HUES48 (cell line): ENCODE measurements at regions not wholly inside any gene's neighbourhood (a gene's known extent, or its start where the extent isn't known, plus 50 kb on each side); places are given as distances from the start of the nearest gene placed in this dataset.
"Not testable (repeated sequence)": the region's sequence is repeated elsewhere in the genome, so short reads cannot be mapped to it uniquely, and the experiment has no call there.

ENCODE experiments used
- H3K27ac ChIP-seq: one replicate; pipeline ENCODE4 v1.7.0; 2013; ENCODE audit warnings: low read depth, low read length, inconsistent platforms
- H3K27me3 ChIP-seq: 2 replicates; pipeline ENCODE4 v1.6.1; 2013; ENCODE audit warnings: mild to moderate bottlenecking, low read length; ENCODE audit not compliant: control insufficient read depth, insufficient read depth
- H3K36me3 ChIP-seq: 2 replicates; pipeline ENCODE4 v1.6.1; 2013; ENCODE audit warnings: low read length; ENCODE audit not compliant: control insufficient read depth, insufficient read depth
- H3K4me1 ChIP-seq: 2 replicates; pipeline ENCODE4 v1.6.1; 2013; ENCODE audit warnings: mild to moderate bottlenecking, low read length; ENCODE audit not compliant: control insufficient read depth, insufficient read depth
- H3K4me3 ChIP-seq: 2 replicates; pipeline ENCODE4 v1.5.1; 2013; ENCODE audit warnings: mild to moderate bottlenecking, low read depth, low read length
- H3K9ac ChIP-seq: 2 replicates; pipeline ENCODE4 v1.6.1; 2013; ENCODE audit warnings: mild to moderate bottlenecking, low read depth, low read length, moderate library complexity
- H3K9me3 ChIP-seq: 2 replicates; pipeline ENCODE4 v1.6.1; 2013; ENCODE audit warnings: low read length; ENCODE audit not compliant: control insufficient read depth, insufficient read depth

- no peaks in the 10 kb centered on the region for H3K27me3 ChIP-seq
- no peaks in the 10 kb centered on the region for H3K36me3 ChIP-seq
- H3K27ac ChIP-seq = no peak overlapping the region
- peaks cover 9% of the 10 kb centered on the region; the same call in 1 of the 2 replicates for H3K9me3 ChIP-seq
- no peaks in the 10 kb centered on the region for H3K4me1 ChIP-seq
- no peak overlapping the region for H3K4me3 ChIP-seq
- no peak overlapping the region for H3K9ac ChIP-seq
These were observed 68.9 kb downstream of the CYP26B1 start for GRCh38 chr2:72078773-72079172.

GRCh38 chr2:72077702-72078169 lies 69.9 kb downstream of the CYP26B1 start:
- Histone ChIP-seq H3K4me3 (no peak overlapping the region), H3K4me1 (no peaks in the 10 kb centered on the region), H3K27ac (no peak overlapping the region), H3K9me3 (peaks cover 13% of the 10 kb centered on the region; the same call in 1 of the 2 replicates), H3K27me3 (no peaks in the 10 kb centered on the region), H3K36me3 (no peaks in the 10 kb centered on the region), H3K9ac (no peak overlapping the region)

- not testable (repeated sequence) for H3K27me3 ChIP-seq, H3K4me3 ChIP-seq, H3K36me3 ChIP-seq, H3K4me1 ChIP-seq, H3K27ac ChIP-seq, H3K9ac ChIP-seq
- peaks cover 16% of the 10 kb centered on the region; the same call in 1 of the 2 replicates for H3K9me3 ChIP-seq
These were observed 74.3 kb downstream of the CYP26B1 start for GRCh38 chr2:72073373-72073772.

GRCh38 chr2:72064197-72064596 lies 83.5 kb downstream of the CYP26B1 start:
- H3K9ac ChIP-seq, H3K36me3 ChIP-seq, H3K4me3 ChIP-seq, H3K27ac ChIP-seq, H3K27me3 ChIP-seq, H3K4me1 ChIP-seq: not testable (repeated sequence)
- H3K9me3 ChIP-seq = peaks cover 11% of the 10 kb centered on the region; the same call in 1 of the 2 replicates

GRCh38 chr2:72062336-72062735 lies 85.3 kb downstream of the CYP26B1 start:
- H3K9ac ChIP-seq = no peak overlapping the region
- H3K27me3 ChIP-seq = no peaks in the 10 kb centered on the region
- no peak overlapping the region for H3K27ac ChIP-seq
- H3K4me3 ChIP-seq = no peak overlapping the region
- H3K36me3 ChIP-seq = no peaks in the 10 kb centered on the region
- H3K4me1 ChIP-seq = no peaks in the 10 kb centered on the region
- peaks cover 11% of the 10 kb centered on the region; the same call in 1 of the 2 replicates for H3K9me3 ChIP-seq

GRCh38 chr2:72057308-72057707 lies 90.4 kb downstream of the CYP26B1 start:
- H3K9me3 ChIP-seq = peaks cover 3% of the 10 kb centered on the region; the same call in 1 of the 2 replicates
- no peaks in the 10 kb centered on the region for H3K4me1 ChIP-seq
- H3K27ac ChIP-seq = no peak overlapping the region
- H3K4me3 ChIP-seq = no peak overlapping the region
- no peaks in the 10 kb centered on the region for H3K27me3 ChIP-seq
- no peaks in the 10 kb centered on the region for H3K36me3 ChIP-seq
- H3K9ac ChIP-seq = no peak overlapping the region

- Histone ChIP-seq H3K9ac (no peak overlapping the region), H3K36me3 (no peaks in the 10 kb centered on the region), H3K4me3 (no peak overlapping the region), H3K27me3 (no peaks in the 10 kb centered on the region), H3K27ac (no peak overlapping the region), H3K9me3 (peaks cover 11% of the 10 kb centered on the region; the same call in 1 of the 2 replicates), H3K4me1 (no peaks in the 10 kb centered on the region)
These were observed 95.6 kb downstream of the CYP26B1 start for GRCh38 chr2:72051971-72052505.

GRCh38 chr2:72051204-72051603 lies 96.5 kb downstream of the CYP26B1 start:
- Histone ChIP-seq H3K9ac (no peak overlapping the region), H3K27ac (no peak overlapping the region), H3K9me3 (peaks cover 11% of the 10 kb centered on the region; the same call in 1 of the 2 replicates), H3K27me3 (no peaks in the 10 kb centered on the region), H3K36me3 (no peaks in the 10 kb centered on the region), H3K4me1 (no peaks in the 10 kb centered on the region), H3K4me3 (no peak overlapping the region)

- Histone ChIP-seq H3K36me3 (no peaks in the 10 kb centered on the region), H3K9me3 (peaks cover 11% of the 10 kb centered on the region; the same call in 1 of the 2 replicates), H3K27me3 (no peaks in the 10 kb centered on the region), H3K27ac (no peak overlapping the region), H3K4me3 (no peak overlapping the region), H3K9ac (no peak overlapping the region), H3K4me1 (no peaks in the 10 kb centered on the region)
These were observed 96.9 kb downstream of the CYP26B1 start for GRCh38 chr2:72050734-72051133.

GRCh38 chr2:72048881-72049477 lies 98.7 kb downstream of the CYP26B1 start:
- H3K27me3 ChIP-seq = no peaks in the 10 kb centered on the region
- no peak overlapping the region for H3K9ac ChIP-seq
- no peaks in the 10 kb centered on the region for H3K36me3 ChIP-seq
- H3K4me1 ChIP-seq = no peaks in the 10 kb centered on the region
- peaks cover 14% of the 10 kb centered on the region for H3K9me3 ChIP-seq
- H3K4me3 ChIP-seq = no peak overlapping the region
- no peak overlapping the region for H3K27ac ChIP-seq

GRCh38 chr2:72043985-72044384 lies 103.7 kb downstream of the CYP26B1 start:
- no peak overlapping the region for H3K4me3 ChIP-seq

More at GRCh38 chr2:72043985-72044384, 103.7 kb downstream of the CYP26B1 start:
- no peaks in the 10 kb centered on the region for H3K27me3 ChIP-seq
- H3K4me1 ChIP-seq = no peaks in the 10 kb centered on the region
- H3K9ac ChIP-seq = no peak overlapping the region
- H3K36me3 ChIP-seq = no peaks in the 10 kb centered on the region
- H3K27ac ChIP-seq = no peak overlapping the region
- peaks cover 3% of the 10 kb centered on the region for H3K9me3 ChIP-seq
